ENCODE measurements at regions not wholly inside any gene's neighbourhood (a gene's known extent, or its start where the extent isn't known, plus 50 kb on each side); places are given as distances from the start of the nearest gene placed in this dataset.

DNA sequence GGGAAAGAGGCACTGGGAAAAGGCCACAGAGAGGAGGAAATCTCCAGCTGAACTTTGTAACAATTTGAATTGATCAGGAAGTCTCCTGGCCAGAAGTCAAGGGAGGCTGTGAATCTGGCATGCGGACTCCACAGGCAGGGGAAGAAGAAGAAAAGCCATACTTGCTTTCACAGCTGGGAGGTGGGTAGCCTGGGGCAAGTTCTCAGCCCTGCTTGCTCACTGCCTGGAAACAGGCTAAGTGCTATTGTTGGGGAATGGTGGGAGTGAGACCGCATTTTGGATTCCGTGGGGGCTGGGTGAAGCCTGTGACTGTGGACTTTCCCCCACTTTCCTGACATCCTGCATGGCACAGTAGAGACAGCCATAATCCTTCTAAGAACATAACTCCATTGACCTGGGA is 168.8 kb upstream of the CD96 start:
- intact Hi-C loops (cut with micrococcal nuclease), result no loop called here
- CTCF ChIA-PET, result no interaction called here
- DNase-seq, result no peak
- no peaks in the 10 kb centered on the region for H3K27me3 Mint-ChIP-seq
- no peaks in the 10 kb centered on the region for H3K4me1 Mint-ChIP-seq
- POLR2A ChIA-PET, result no interaction called here
- peaks cover 2% of the 10 kb centered on the region for H3K36me3 Mint-ChIP-seq (ENCODE audit: low read depth)
- no peak overlapping the region for H3K27ac Mint-ChIP-seq
- TF ChIP-seq CTCF (IDR thresholded peaks at IDR 0.05), result no peak
- no peak for ATAC-seq (ENCODE audit: low read depth)
- no peak overlapping the region for H3K4me3 Mint-ChIP-seq
- H3K9me3 Mint-ChIP-seq, result peaks cover 31% of the 10 kb centered on the region

GRCh38 chr3:111373861-111374260 is 168.1 kb upstream of the CD96 start:
- ATAC-seq (ENCODE audit: low read depth) (no peak), DNase-seq (no peak)
- H3K9me3 Mint-ChIP-seq, result peaks cover 31% of the 10 kb centered on the region
- no peaks in the 10 kb centered on the region for H3K4me1 Mint-ChIP-seq
- no peak for TF ChIP-seq CTCF (IDR thresholded peaks at IDR 0.05)
- no peak overlapping the region for H3K4me3 Mint-ChIP-seq
- CTCF ChIA-PET, result no interaction called here
- POLR2A ChIA-PET, result no interaction called here
- H3K36me3 Mint-ChIP-seq (ENCODE audit: low read depth), result peaks cover 2% of the 10 kb centered on the region
- no peak overlapping the region for H3K27ac Mint-ChIP-seq
- H3K27me3 Mint-ChIP-seq, result no peaks in the 10 kb centered on the region
- intact Hi-C loops (cut with micrococcal nuclease), result no loop called here

DNA sequence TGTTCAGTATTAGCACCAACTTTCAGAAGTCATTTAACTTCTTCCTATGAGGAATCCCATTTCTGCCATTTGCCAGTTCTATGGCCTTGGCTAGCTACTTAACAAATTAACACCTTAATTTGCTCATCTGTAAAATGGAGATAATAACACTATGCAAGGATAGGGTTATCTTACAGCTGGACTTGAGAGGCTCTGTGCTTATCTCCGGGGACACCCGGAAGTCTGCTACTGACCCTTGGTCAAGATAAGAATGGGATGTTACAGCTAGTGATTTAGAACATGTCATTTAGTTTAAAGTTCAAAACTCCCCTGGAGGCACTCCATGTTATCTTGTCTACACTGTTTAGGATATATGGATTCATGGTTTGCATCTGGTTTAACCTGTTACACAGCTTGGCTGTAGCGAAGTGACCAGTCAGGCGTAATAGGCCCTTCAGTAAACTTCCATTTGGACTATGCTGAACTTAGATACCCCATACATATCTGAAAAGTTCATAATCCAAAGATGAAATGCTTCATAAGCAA is 156.0 kb upstream of the CD96 start:
- Mint-ChIP-seq H3K27me3 (no peaks in the 10 kb centered on the region), H3K9me3 (peaks cover 6% of the 10 kb centered on the region), H3K27ac (no peak overlapping the region), H3K4me1 (no peaks in the 10 kb centered on the region), H3K4me3 (no peak overlapping the region), H3K36me3 (ENCODE audit: low read depth) (no peaks in the 10 kb centered on the region)
- intact Hi-C loops (cut with micrococcal nuclease), result no loop called here
- ATAC-seq (ENCODE audit: low read depth) (no peak), DNase-seq (no peak)
- no peak for TF ChIP-seq CTCF (IDR thresholded peaks at IDR 0.05)
- ChIA-PET POLR2A (no interaction called here), CTCF (no interaction called here)

DNA sequence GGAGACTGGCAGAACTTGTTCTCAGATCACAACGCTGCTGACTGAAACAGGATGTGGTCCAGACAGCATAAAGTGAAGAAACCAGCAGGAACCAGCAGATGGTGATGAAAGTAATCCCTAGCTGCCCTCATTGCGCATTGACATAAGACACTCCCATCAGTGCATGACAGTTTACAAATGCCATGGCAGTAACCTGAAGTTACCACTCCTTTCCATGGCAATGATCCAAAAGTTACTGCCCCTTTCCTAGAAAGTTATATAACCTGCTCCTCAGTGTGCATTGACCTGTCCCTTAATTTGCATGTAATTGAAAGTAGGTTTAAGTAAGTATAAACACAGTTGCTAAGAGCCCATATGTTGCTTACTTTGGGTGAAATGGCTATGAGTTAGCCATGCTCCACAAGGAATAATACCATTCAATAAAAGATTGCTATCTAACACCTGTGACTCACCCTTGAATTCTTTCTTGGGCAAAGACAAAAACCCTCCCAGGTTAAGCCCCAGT is 149.1 kb upstream of the CD96 start:
- Mint-ChIP-seq H3K4me3 (no peak overlapping the region), H3K27me3 (no peaks in the 10 kb centered on the region), H3K27ac (no peak overlapping the region), H3K36me3 (ENCODE audit: low read depth) (no peaks in the 10 kb centered on the region), H3K4me1 (peaks cover 12% of the 10 kb centered on the region), H3K9me3 (peaks cover 11% of the 10 kb centered on the region)
- intact Hi-C loops (cut with micrococcal nuclease), result no loop called here
- ATAC-seq (ENCODE audit: low read depth), result peak; percentile 31
- ChIA-PET POLR2A (no interaction called here), CTCF (no interaction called here)
- no peak for TF ChIP-seq CTCF (IDR thresholded peaks at IDR 0.05)
- DNase-seq, result no peak

- H3K27ac Mint-ChIP-seq, result no peak overlapping the region
- no peak for ATAC-seq (ENCODE audit: low read depth)
- intact Hi-C loops (cut with micrococcal nuclease), result no loop called here
- peaks cover 2% of the 10 kb centered on the region for H3K9me3 Mint-ChIP-seq
- peaks cover 3% of the 10 kb centered on the region for H3K27me3 Mint-ChIP-seq
- H3K4me1 Mint-ChIP-seq, result peaks cover 3% of the 10 kb centered on the region
- TF ChIP-seq CTCF (IDR thresholded peaks at IDR 0.05), result no peak
- DNase-seq, result no peak
- ChIA-PET CTCF (no interaction called here), POLR2A (no interaction called here)
- no peaks in the 10 kb centered on the region for H3K36me3 Mint-ChIP-seq (ENCODE audit: low read depth)
- H3K4me3 Mint-ChIP-seq, result no peak overlapping the region
Measured at GRCh38 chr3:111412656-111413055, 129.3 kb upstream of the CD96 start.

Data from activated B cell treated with CpG ODN at 0.5 μM for 24 hours (primary cell).